ENCODE measurements at regions not wholly inside any gene's neighbourhood (a gene's known extent, or its start where the extent isn't known, plus 50 kb on each side); places are given as distances from the start of the nearest gene placed in this dataset.

DNA sequence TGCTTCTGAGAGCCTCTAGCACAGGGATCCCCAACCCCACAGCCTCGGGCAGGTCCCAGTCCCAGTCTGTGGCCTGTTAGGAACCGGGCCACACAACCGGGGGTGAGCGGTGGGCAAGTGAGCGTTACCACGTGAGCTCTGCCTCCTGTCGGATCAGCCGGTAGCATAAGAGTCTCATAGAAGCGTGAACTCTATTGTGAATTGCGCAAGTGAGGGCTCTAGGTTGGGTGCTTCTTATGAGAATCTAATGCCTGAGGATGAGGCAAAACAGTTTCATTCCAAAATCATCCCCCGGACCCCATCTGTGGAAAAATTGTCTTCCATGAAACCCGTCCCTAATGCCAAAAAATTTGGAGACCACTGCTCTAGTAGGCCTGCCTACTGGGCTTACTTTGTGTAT is 87.0 kb upstream of the UBL3 start:
- TF ChIP-seq CTCF (IDR thresholded peaks at IDR 0.05): no peak
- TF ChIP-seq EP300 (IDR thresholded peaks at IDR 0.05): no peak
- TF ChIP-seq POLR2A (IDR thresholded peaks at IDR 0.05): no peak

All from tibial nerve (tissue), 4 donors.